ENCODE measurements at regions not wholly inside any gene's neighbourhood (a gene's known extent, or its start where the extent isn't known, plus 50 kb on each side); places are given as distances from the start of the nearest gene placed in this dataset.

DNA sequence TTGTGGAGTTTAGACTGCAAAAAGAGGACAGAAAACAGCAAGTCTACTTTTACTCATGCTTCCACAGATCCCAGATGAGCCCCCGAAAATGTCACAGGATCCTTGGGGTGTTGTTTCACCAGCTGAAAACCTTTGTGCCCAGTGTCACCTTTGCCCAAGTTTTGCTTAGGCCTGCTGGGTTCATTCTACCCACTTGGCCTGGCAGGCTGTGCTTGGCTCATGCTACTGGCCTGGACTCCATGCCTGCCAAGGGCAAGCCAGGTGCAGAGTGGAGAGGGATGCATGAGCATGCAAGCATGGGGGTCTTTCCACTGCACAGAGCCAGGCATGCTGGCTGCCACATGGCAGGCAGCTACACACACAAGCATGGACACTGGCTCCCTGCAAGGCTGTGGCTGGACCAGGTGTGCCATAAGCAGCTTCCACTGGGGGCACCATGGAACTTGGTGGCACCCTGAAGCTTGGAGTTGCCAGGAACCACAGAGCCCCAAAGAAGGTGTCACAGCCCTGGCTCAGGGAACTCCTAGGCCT is 1082.0 kb downstream of the KHDRBS2 start:
- TF ChIP-seq, protein P1, sequence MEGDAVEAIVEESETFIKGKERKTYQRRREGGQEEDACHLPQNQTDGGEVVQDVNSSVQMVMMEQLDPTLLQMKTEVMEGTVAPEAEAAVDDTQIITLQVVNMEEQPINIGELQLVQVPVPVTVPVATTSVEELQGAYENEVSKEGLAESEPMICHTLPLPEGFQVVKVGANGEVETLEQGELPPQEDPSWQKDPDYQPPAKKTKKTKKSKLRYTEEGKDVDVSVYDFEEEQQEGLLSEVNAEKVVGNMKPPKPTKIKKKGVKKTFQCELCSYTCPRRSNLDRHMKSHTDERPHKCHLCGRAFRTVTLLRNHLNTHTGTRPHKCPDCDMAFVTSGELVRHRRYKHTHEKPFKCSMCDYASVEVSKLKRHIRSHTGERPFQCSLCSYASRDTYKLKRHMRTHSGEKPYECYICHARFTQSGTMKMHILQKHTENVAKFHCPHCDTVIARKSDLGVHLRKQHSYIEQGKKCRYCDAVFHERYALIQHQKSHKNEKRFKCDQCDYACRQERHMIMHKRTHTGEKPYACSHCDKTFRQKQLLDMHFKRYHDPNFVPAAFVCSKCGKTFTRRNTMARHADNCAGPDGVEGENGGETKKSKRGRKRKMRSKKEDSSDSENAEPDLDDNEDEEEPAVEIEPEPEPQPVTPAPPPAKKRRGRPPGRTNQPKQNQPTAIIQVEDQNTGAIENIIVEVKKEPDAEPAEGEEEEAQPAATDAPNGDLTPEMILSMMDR (conservative IDR thresholded peaks at IDR 0.05 in 1 of 2, IDR thresholded peaks at IDR 0.05 in 1 of 2; ENCODE audit: low read depth in 1 of 2, low read length in 2 of 2) = no peak
- no peak for TF ChIP-seq EZH2 (IDR thresholded peaks at IDR 0.05; ENCODE audit: low read length, missing control alignments)

Measured in fibroblast of lung (primary cell).